HG03064 (cell line): ENCODE measurements at regions not wholly inside any gene's neighbourhood (a gene's known extent, or its start where the extent isn't known, plus 50 kb on each side); places are given as distances from the start of the nearest gene placed in this dataset.
"Not testable (repeated sequence)": the region's sequence is repeated elsewhere in the genome, so short reads cannot be mapped to it uniquely, and the experiment has no call there.

ENCODE experiments used
- ATAC-seq: cut with Tn5 transposase; IDR thresholded peaks from one replicate; pipeline ENCODE4 v1.9.1; 2021; ENCODE audit warnings: low read depth; ENCODE audit not compliant: unreplicated experiment

- ATAC-seq: no peak
Observed at GRCh38 chr1:188988589-188988988, 1489.1 kb downstream of the BRINP3 start.

GRCh38 chr1:188991221-188991930 lies 1486.3 kb downstream of the BRINP3 start:
- ATAC-seq: no peak

GRCh38 chr1:189007824-189008223 lies 1469.8 kb downstream of the BRINP3 start:
- ATAC-seq: no peak

GRCh38 chr1:189021577-189021976 lies 1456.1 kb downstream of the BRINP3 start:
- no peak for ATAC-seq

GRCh38 chr1:189022015-189022414 lies 1455.6 kb downstream of the BRINP3 start:
- ATAC-seq: no peak

- no peak for ATAC-seq
Observed at GRCh38 chr1:189027512-189027911, 1450.2 kb downstream of the BRINP3 start.

- ATAC-seq: no peak
Observed at GRCh38 chr1:189033169-189033568, 1444.5 kb downstream of the BRINP3 start.

- no peak for ATAC-seq
Observed at GRCh38 chr1:189036628-189037027, 1441.0 kb downstream of the BRINP3 start.

GRCh38 chr1:189046127-189046526 lies 1431.5 kb downstream of the BRINP3 start:
- ATAC-seq: no peak

GRCh38 chr1:189084811-189085210 lies 1392.9 kb downstream of the BRINP3 start:
- ATAC-seq: no peak

- ATAC-seq: no peak
Observed at GRCh38 chr1:189103956-189104355, 1373.7 kb downstream of the BRINP3 start.

GRCh38 chr1:189117072-189117770 lies 1360.4 kb downstream of the BRINP3 start:
- ATAC-seq: no peak

GRCh38 chr1:189121941-189122340 lies 1355.7 kb downstream of the BRINP3 start:
- ATAC-seq: no peak

GRCh38 chr1:189125694-189126093 lies 1352.0 kb downstream of the BRINP3 start:
- no peak for ATAC-seq

GRCh38 chr1:189131576-189131975 lies 1346.1 kb downstream of the BRINP3 start:
- ATAC-seq: no peak

GRCh38 chr1:189139748-189140147 lies 1337.9 kb downstream of the BRINP3 start:
- ATAC-seq: not testable (repeated sequence)

- ATAC-seq: no peak
Observed at GRCh38 chr1:189141056-189141455, 1336.6 kb downstream of the BRINP3 start.

GRCh38 chr1:189149547-189150375 lies 1327.9 kb downstream of the BRINP3 start:
- no peak for ATAC-seq

- no peak for ATAC-seq
Observed at GRCh38 chr1:189150624-189151023, 1327.0 kb downstream of the BRINP3 start.

GRCh38 chr1:189151361-189151760 lies 1326.3 kb downstream of the BRINP3 start:
- no peak for ATAC-seq

GRCh38 chr1:189152685-189153084 lies 1325.0 kb downstream of the BRINP3 start:
- ATAC-seq: no peak
